ENCODE measurements at regions not wholly inside any gene's neighbourhood (a gene's known extent, or its start where the extent isn't known, plus 50 kb on each side); places are given as distances from the start of the nearest gene placed in this dataset.

DNA sequence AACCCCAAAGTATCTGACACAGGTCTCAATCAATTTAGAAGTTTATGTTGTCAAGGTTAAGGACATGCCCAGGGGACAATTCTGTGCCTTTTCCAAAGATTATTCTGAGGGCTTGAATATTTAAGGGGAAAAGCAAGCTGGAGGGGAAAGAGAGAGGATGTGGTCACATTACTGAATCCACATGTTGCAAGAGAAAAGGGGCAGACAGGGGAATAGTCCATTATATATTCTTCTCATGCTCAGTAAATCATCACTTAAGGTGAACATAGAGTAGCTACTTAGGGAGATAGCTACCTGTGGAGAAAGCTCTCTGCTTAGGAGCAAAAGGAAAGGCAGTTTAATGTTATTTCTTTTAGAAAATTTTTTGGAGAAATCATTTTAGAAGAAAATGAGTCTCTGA is 751.6 kb downstream of the SI start:
- no peak for TF ChIP-seq EP300 (IDR thresholded peaks at IDR 0.05; ENCODE audit: borderline replicate concordance)
- TF ChIP-seq EGR1 (IDR thresholded peaks at IDR 0.05): no peak
